ENCODE measurements at regions not wholly inside any gene's neighbourhood (a gene's known extent, or its start where the extent isn't known, plus 50 kb on each side); places are given as distances from the start of the nearest gene placed in this dataset.

GRCh38 chr13:68715651-68716050 is 1392.0 kb upstream of the ATXN8OS start:
- TF ChIP-seq EZH2phosphoT487 (IDR thresholded peaks at IDR 0.05; ENCODE audit: insufficient read depth, low read depth), result no peak
- TF ChIP-seq EZH2 (IDR thresholded peaks at IDR 0.05; ENCODE audit: insufficient read depth, poor library complexity, severe bottlenecking), result no peak

Measured in GM23248 (cell line).